Transverse colon (tissue), 4 donors: ENCODE measurements at regions not wholly inside any gene's neighbourhood (a gene's known extent, or its start where the extent isn't known, plus 50 kb on each side); places are given as distances from the start of the nearest gene placed in this dataset.

Experiments
- CTCF ChIP-seq, 5 experiments: fragments of 200-600 bp in 3 of 5; fragments of 450-650 bp in 2 of 5; sonication (generic) in 3 of 5; IDR thresholded peaks; 1 replicate in 2 of 5; 2 replicates in 3 of 5; pipeline ENCODE4 v1.5.1; 2016 to 2017; ENCODE audit warnings: antibody characterized with exemption in 5 of 5, inconsistent platforms in 3 of 5, mild to moderate bottlenecking in 2 of 5, moderate library complexity in 1 of 5
- POLR2A ChIP-seq: fragments of 450-650 bp; IDR thresholded peaks from one replicate; pipeline ENCODE4 v1.6.1; 2016; ENCODE audit warnings: antibody characterized with exemption, mild to moderate bottlenecking, moderate library complexity
- POLR2AphosphoS5 ChIP-seq, 3 donors: sonication (generic); formaldehyde crosslinking; IDR thresholded peaks; one replicate each; pipeline ENCODE4 v1.6.1; 2016; ENCODE audit warnings: antibody characterized with exemption in 3 of 3

DNA sequence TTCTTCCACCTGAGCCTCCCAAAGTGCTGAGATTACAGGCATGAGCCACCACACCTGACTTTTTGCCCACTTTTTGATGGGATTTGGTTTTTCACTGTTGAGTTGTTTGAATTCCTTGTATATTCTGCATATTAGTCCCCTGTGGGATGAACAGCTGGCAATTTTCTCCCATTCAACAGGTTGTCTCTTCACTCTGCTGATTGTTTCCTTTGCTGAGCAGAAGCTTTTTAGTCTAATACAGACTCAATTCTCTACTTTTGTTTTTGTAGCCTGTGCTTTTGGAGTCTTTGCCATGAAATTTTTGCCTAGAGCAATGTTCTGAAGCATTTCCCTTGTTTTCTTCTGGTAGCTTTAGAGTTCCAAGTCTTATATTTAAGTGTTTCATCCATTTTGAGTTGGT, 62.7 kb upstream of the MFGE8 start:
- TF ChIP-seq POLR2A (no peak), POLR2AphosphoS5 (IDR thresholded peaks at IDR 0.05) (no peak), CTCF (IDR thresholded peaks at IDR 0.05) (no peak)
